K562 (cell line): ENCODE measurements at regions not wholly inside any gene's neighbourhood (a gene's known extent, or its start where the extent isn't known, plus 50 kb on each side); places are given as distances from the start of the nearest gene placed in this dataset.

Experiments used
- CBX5 ChIP-seq: IDR thresholded peaks from 2 replicates; pipeline ENCODE4 v1.6.1; 2014; ENCODE audit warnings: low read depth, borderline replicate concordance
- ELK1 ChIP-seq: sonication (generic); formaldehyde crosslinking; IDR thresholded peaks from 2 replicates; pipeline ENCODE4 v1.8.1; 2022; ENCODE audit warnings: missing genetic modification reagents
- EP300 ChIP-seq: IDR thresholded peaks from 2 replicates; pipeline ENCODE4 v1.6.1; 2012; ENCODE audit warnings: low read length, improper control_type of control experiment
- KLF16 ChIP-seq: IDR thresholded peaks from 2 replicates; pipeline ENCODE4 v1.6.1; 2016; ENCODE audit warnings: antibody characterized with exemption
- MAFG ChIP-seq: fragments of 450-650 bp; conservative IDR thresholded peaks from 2 replicates; pipeline ENCODE4 v1.6.1; 2016; ENCODE audit warnings: missing genetic modification characterization, missing compliant biosample characterization
- NR3C1 ChIP-seq: sonication (generic); formaldehyde crosslinking; IDR thresholded peaks from 2 replicates; pipeline ENCODE4 v1.8.1; 2022; ENCODE audit warnings: missing genetic modification reagents
- POLR2AphosphoS2 ChIP-seq: IDR thresholded peaks from 2 replicates; pipeline ENCODE4 v1.6.1; 2012; ENCODE audit warnings: low read length, improper control_type of control experiment
- SP2 ChIP-seq: IDR thresholded peaks from 2 replicates; pipeline ENCODE4 v1.6.1; 2011; ENCODE audit warnings: mild to moderate bottlenecking, low read depth, low read length, moderate library complexity; ENCODE audit not compliant: poor library complexity, severe bottlenecking; ENCODE audit errors: extremely low read depth
- YBX1 ChIP-seq: fragments of 450-650 bp; IDR thresholded peaks from 2 replicates; pipeline ENCODE4 v1.7.1; 2016; ENCODE audit warnings: mild to moderate bottlenecking
- ZBTB7A ChIP-seq: IDR thresholded peaks from 2 replicates; pipeline ENCODE4 v1.6.1; 2011; ENCODE audit warnings: low read depth, mild to moderate bottlenecking, low read length, moderate library complexity, borderline replicate concordance; ENCODE audit not compliant: control insufficient read depth
- ZFP36 ChIP-seq: fragments of 150-350 bp; IDR thresholded peaks from 2 replicates; pipeline ENCODE4 v1.6.1; 2018; ENCODE audit warnings: low read length, low read depth; ENCODE audit not compliant: partially characterized antibody
- ZNF3 ChIP-seq: fragments of 250-450 bp; sonication (Bioruptor Pico); IDR thresholded peaks from 2 replicates; pipeline ENCODE4 v1.5.0; 2021; ENCODE audit warnings: mild to moderate bottlenecking, moderate library complexity

- TF ChIP-seq YBX1 (no peak), ZFP36 (no peak), ZBTB7A (no peak), EP300 (no peak), NR3C1 (CRISPR knock-in tag) (no peak), POLR2AphosphoS2 (no peak), ELK1 (CRISPR knock-in tag) (no peak), ZNF3 (CRISPR knock-in tag) (no peak), MAFG (tag) (no peak), CBX5 (no peak), SP2 (no peak), KLF16 (no peak)
These were observed 142.2 kb upstream of the GAS1 start for GRCh38 chr9:87089506-87089905.
